Tibial nerve (tissue), 4 donors: ENCODE measurements at regions not wholly inside any gene's neighbourhood (a gene's known extent, or its start where the extent isn't known, plus 50 kb on each side); places are given as distances from the start of the nearest gene placed in this dataset.

Source experiments
- EP300 ChIP-seq, 2 donors: sonication (generic); formaldehyde crosslinking; IDR thresholded peaks; one replicate each; pipeline ENCODE4 v1.6.1; 2017; ENCODE audit warnings: antibody characterized with exemption in 2 of 2, mild to moderate bottlenecking in 1 of 2
- POLR2A ChIP-seq, 2 donors: fragments of 450-650 bp; IDR thresholded peaks; one replicate each; pipeline ENCODE4 v1.6.1; 2017; ENCODE audit warnings: antibody characterized with exemption in 2 of 2, mild to moderate bottlenecking in 2 of 2, moderate library complexity in 2 of 2
- TF ChIP-seq, protein P1 (sequence below), 5 experiments: fragments of 200-600 bp in 3 of 5; fragments of 450-650 bp in 2 of 5; sonication (generic) in 3 of 5; IDR thresholded peaks; one replicate each; pipeline ENCODE4 v1.5.1; 2016 to 2019; ENCODE audit warnings: antibody characterized with exemption in 5 of 5, mild to moderate bottlenecking in 3 of 5, moderate library complexity in 2 of 5

GRCh38 chr7:124269774-124270173 is 236.9 kb upstream of the TMEM229A start:
- TF ChIP-seq, protein P1, sequence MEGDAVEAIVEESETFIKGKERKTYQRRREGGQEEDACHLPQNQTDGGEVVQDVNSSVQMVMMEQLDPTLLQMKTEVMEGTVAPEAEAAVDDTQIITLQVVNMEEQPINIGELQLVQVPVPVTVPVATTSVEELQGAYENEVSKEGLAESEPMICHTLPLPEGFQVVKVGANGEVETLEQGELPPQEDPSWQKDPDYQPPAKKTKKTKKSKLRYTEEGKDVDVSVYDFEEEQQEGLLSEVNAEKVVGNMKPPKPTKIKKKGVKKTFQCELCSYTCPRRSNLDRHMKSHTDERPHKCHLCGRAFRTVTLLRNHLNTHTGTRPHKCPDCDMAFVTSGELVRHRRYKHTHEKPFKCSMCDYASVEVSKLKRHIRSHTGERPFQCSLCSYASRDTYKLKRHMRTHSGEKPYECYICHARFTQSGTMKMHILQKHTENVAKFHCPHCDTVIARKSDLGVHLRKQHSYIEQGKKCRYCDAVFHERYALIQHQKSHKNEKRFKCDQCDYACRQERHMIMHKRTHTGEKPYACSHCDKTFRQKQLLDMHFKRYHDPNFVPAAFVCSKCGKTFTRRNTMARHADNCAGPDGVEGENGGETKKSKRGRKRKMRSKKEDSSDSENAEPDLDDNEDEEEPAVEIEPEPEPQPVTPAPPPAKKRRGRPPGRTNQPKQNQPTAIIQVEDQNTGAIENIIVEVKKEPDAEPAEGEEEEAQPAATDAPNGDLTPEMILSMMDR (IDR thresholded peaks at IDR 0.05) = no peak
- TF ChIP-seq POLR2A (IDR thresholded peaks at IDR 0.05) (no peak), EP300 (IDR thresholded peaks at IDR 0.05) (no peak)
